ENCODE measurements at regions not wholly inside any gene's neighbourhood (a gene's known extent, or its start where the extent isn't known, plus 50 kb on each side); places are given as distances from the start of the nearest gene placed in this dataset.

- Histone ChIP-seq H3K4me3 (ENCODE audit: extremely low read depth in 1 of 4, insufficient read depth in 2 of 4, low read depth in 3 of 4, low read length in 4 of 4) (no peak overlapping the region), H4K91ac (replicated peaks; ENCODE audit: insufficient read length, low read length) (no peak overlapping the region), H3K36me3 (ENCODE audit: control insufficient read depth in 2 of 4, insufficient read depth in 4 of 4, low read length in 3 of 4) (no peaks in the 10 kb centered on the region), H2BK120ac (replicated peaks; ENCODE audit: low read depth, low read length) (no peak overlapping the region), H4K8ac (ENCODE audit: extremely low read depth, insufficient read depth, low read length) (no peak overlapping the region), H3K79me1 (ENCODE audit: low read depth, low read length) (no peaks in the 10 kb centered on the region), H2BK20ac (ENCODE audit: low read length) (no peak overlapping the region), H2BK5ac (ENCODE audit: low read depth, low read length) (no peak overlapping the region), H3K4me2 (ENCODE audit: insufficient read depth in 1 of 2, low read depth in 2 of 2, low read length in 2 of 2) (no peak overlapping the region), H4K20me1 (replicated peaks in 1 of 2; ENCODE audit: control insufficient read depth in 1 of 2, insufficient read depth in 2 of 2, low read length in 2 of 2) (no peaks in the 10 kb centered on the region), H3K4ac (replicated peaks; ENCODE audit: insufficient read length, low read depth, low read length) (no peak overlapping the region), H3K14ac (ENCODE audit: insufficient read length) (no peak overlapping the region), H3K56ac (replicated peaks; ENCODE audit: insufficient read length, low read depth, low read length) (no peak overlapping the region), H2AK5ac (ENCODE audit: low read depth, low read length) (no peak overlapping the region), H3K9ac (replicated peaks in 1 of 4; ENCODE audit: extremely low read depth in 1 of 4, low read depth in 3 of 4, low read length in 3 of 4) (no peak overlapping the region), H2BK15ac (ENCODE audit: low read length) (no peak overlapping the region), H2AFZ (ENCODE audit: low read length) (no peak overlapping the region), H3K79me2 (ENCODE audit: control insufficient read depth in 1 of 2, insufficient read depth in 2 of 2, low read length in 2 of 2) (no peaks in the 10 kb centered on the region), H3K23ac (ENCODE audit: insufficient read length) (no peak overlapping the region), H3K27ac (ENCODE audit: low read depth, low read length) (no peak overlapping the region), H3K4me1 (replicated peaks in 1 of 4; ENCODE audit: control insufficient read depth in 3 of 4, insufficient read depth in 4 of 4, low read length in 3 of 4) (no peaks in the 10 kb centered on the region), H2BK12ac (ENCODE audit: low read depth, low read length) (no peak overlapping the region), H3K27me3 (replicated peaks in 1 of 4; ENCODE audit: control insufficient read depth in 3 of 4, extremely low read depth in 1 of 4, insufficient read depth in 3 of 4, low read length in 3 of 4) (no peaks in the 10 kb centered on the region), H4K5ac (ENCODE audit: insufficient read length, low read depth, low read length) (no peak overlapping the region), H3K23me2 (ENCODE audit: low read depth, low read length) (peaks cover 2% of the 10 kb centered on the region; the same call in 1 of the 2 replicates), H3K9me3 (ENCODE audit: insufficient read depth in 2 of 2, low read depth in 1 of 2, low read length in 1 of 2) (no peaks in the 10 kb centered on the region), H3K18ac (ENCODE audit: extremely low read depth, low read length) (no peak overlapping the region)
- FAIRE-seq (no peak), DNase-seq (ENCODE audit: low read depth in 1 of 2, low spot score in 2 of 2) (no peak)
- 98% methylated on average over 5 of the region's 5 CpGs; no CpG with 5 or more reads in 1 of the 2 experiments for WGBS, 2 experiments (ENCODE audit: extremely low coverage in 1 of 2, insufficient coverage in 1 of 2, insufficient read length in 1 of 2, insufficient replicate concordance in 2 of 2, low coverage in 1 of 2, low lambda C conversion rate in 2 of 2, missing lambda C conversion rate in 1 of 2)
- ChIA-PET CTCF (ENCODE audit: partially characterized antibody) (no interaction called here), POLR2A (ENCODE audit: partially characterized antibody) (no interaction called here)
- TF ChIP-seq SP1 (IDR thresholded peaks at IDR 0.05; ENCODE audit: low read depth, low read length) (no peak), POLR2AphosphoS5 (IDR thresholded peaks at IDR 0.05; ENCODE audit: low read depth, low read length) (no peak), RNF2 (IDR thresholded peaks at IDR 0.05; ENCODE audit: borderline replicate concordance, low read depth, low read length, missing control alignments, poor library complexity, severe bottlenecking) (no peak), CTCF (IDR thresholded peaks at IDR 0.05; ENCODE audit: control extremely low read depth in 1 of 3, insufficient read depth in 1 of 3, low read depth in 1 of 3, low read length in 3 of 3) (no peak), HDAC2 (IDR thresholded peaks at IDR 0.05; ENCODE audit: borderline replicate concordance in 1 of 2, low read depth in 2 of 2, low read length in 2 of 2) (no peak), TBP (IDR thresholded peaks at IDR 0.05; ENCODE audit: low read depth, low read length) (no peak), GTF2F1 (IDR thresholded peaks at IDR 0.05; ENCODE audit: borderline replicate concordance, low read depth, low read length) (no peak), CREB1 (IDR thresholded peaks at IDR 0.05) (no peak), EP300 (IDR thresholded peaks at IDR 0.05; ENCODE audit: borderline replicate concordance in 1 of 2, low read depth in 2 of 2, low read length in 2 of 2) (no peak), SIX5 (IDR thresholded peaks at IDR 0.05; ENCODE audit: low read depth, low read length) (no peak)
- TF ChIP-seq, protein P1, sequence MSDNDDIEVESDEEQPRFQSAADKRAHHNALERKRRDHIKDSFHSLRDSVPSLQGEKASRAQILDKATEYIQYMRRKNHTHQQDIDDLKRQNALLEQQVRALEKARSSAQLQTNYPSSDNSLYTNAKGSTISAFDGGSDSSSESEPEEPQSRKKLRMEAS (IDR thresholded peaks at IDR 0.05) = no peak
Observed at GRCh38 chr5:174559566-174560090, 164.8 kb upstream of the MSX2 start.
